8988T (cell line): ENCODE measurements at regions not wholly inside any gene's neighbourhood (a gene's known extent, or its start where the extent isn't known, plus 50 kb on each side); places are given as distances from the start of the nearest gene placed in this dataset.
"Not testable (repeated sequence)": the region's sequence is repeated elsewhere in the genome, so short reads cannot be mapped to it uniquely, and the experiment has no call there.

ENCODE experiments used
- DNase-seq: peaks from one replicate; pipeline ENCODE4 v3.0.0; 2011

GRCh38 chr12:41653386-41654326 is 465.5 kb downstream of the PDZRN4 start:
- no peak for DNase-seq

- no peak for DNase-seq
These were observed 464.9 kb downstream of the PDZRN4 start for GRCh38 chr12:41652981-41653380.

GRCh38 chr12:41645624-41646023 is 457.5 kb downstream of the PDZRN4 start:
- no peak for DNase-seq

GRCh38 chr12:41642808-41643207 is 454.7 kb downstream of the PDZRN4 start:
- not testable (repeated sequence) for DNase-seq

DNA sequence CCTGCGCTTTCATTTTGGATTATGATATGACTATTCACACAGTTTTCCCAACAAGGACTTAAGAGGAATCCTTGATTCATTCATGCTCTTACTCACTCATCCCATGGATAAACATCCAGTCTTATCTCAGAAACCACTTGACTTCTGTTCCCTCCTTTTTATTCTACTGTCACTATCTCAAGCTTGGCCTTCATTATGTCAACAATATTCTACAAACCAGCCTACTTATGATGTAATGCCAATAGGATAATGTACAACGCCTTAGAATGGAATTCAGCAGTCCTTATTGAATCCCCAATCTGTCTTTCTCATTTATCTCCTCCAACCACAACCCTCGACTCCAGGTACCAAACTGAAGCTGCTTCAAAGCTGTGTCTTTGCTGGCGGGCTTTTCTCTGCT is 448.5 kb downstream of the PDZRN4 start:
- DNase-seq = no peak

DNA sequence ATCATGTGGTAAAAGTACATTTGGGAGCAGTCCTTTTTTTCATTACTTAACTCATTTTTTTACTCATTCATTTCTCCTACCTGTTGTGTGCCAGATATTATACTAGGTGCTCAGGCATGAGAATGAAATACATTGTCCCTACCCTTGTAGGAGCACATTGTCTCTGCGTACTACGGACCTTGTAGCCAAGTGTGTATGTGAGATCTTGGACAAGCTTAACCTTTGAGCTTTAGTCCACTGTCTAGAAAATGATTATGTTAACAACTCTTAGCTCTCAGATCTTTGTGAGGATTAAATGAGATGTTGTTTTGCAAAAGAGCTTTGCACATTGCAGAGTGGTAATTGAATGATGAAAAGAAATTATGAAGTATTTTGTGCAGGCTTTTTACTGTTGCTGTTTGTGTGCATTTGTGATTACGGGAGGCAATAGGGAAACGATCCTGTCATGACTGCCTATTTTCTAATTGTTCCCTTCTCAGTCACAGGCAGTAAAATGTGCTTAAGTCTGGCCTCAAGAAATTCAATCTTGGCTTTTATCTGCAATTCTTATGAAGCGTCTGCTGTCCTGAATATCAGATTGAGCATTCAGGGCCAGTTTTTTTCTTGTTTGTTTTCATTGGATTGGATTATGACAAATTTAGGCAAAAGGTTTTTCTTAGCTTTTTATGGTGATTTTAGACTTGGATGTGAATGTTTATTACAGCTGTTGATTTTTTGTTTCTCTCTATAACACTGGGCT is 447.7 kb downstream of the PDZRN4 start:
- no peak for DNase-seq

GRCh38 chr12:41634091-41634490 is 446.0 kb downstream of the PDZRN4 start:
- DNase-seq = no peak

DNA sequence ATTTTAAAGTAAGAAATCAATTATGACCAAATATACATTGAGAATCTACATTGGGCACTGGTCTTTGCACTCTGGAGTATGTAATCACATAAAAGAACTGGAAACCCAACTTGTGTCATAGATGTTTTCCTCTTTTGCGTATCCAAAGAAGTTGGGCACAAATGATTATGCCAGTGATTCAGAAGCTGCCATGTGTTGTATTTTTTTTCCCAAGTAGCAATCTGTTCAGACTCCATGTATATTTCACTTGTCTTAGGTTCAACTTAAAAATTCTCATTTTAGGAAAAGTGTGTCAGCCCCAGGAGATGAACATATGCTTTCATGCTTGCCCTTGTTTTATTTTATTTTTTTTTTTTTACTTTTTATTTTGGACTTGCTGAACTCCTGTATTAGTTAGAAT is 441.5 kb downstream of the PDZRN4 start:
- no peak for DNase-seq

GRCh38 chr12:41627476-41627875 is 439.4 kb downstream of the PDZRN4 start:
- no peak for DNase-seq

GRCh38 chr12:41624571-41624970 is 436.5 kb downstream of the PDZRN4 start:
- no peak for DNase-seq
